ENCODE measurements at regions not wholly inside any gene's neighbourhood (a gene's known extent, or its start where the extent isn't known, plus 50 kb on each side); places are given as distances from the start of the nearest gene placed in this dataset.

- H3K36me3 ChIP-seq = no peaks in the 10 kb centered on the region
- H3K9me3 ChIP-seq = no peaks in the 10 kb centered on the region
- H3K4me3 ChIP-seq = no peak overlapping the region
- ATAC-seq = no peak
- intact Hi-C loops (cut with DNase I) = no loop called here
- no peaks in the 10 kb centered on the region for H3K4me1 ChIP-seq
- TF ChIP-seq, protein P1, sequence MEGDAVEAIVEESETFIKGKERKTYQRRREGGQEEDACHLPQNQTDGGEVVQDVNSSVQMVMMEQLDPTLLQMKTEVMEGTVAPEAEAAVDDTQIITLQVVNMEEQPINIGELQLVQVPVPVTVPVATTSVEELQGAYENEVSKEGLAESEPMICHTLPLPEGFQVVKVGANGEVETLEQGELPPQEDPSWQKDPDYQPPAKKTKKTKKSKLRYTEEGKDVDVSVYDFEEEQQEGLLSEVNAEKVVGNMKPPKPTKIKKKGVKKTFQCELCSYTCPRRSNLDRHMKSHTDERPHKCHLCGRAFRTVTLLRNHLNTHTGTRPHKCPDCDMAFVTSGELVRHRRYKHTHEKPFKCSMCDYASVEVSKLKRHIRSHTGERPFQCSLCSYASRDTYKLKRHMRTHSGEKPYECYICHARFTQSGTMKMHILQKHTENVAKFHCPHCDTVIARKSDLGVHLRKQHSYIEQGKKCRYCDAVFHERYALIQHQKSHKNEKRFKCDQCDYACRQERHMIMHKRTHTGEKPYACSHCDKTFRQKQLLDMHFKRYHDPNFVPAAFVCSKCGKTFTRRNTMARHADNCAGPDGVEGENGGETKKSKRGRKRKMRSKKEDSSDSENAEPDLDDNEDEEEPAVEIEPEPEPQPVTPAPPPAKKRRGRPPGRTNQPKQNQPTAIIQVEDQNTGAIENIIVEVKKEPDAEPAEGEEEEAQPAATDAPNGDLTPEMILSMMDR (IDR thresholded peaks at IDR 0.05) = no peak
- no peak for DNase-seq
- H3K27ac ChIP-seq = no peak overlapping the region
- no peaks in the 10 kb centered on the region for H3K27me3 ChIP-seq
Observed at GRCh38 chr3:161737171-161737570, 240.6 kb downstream of the OTOL1 start.

GRCh38 chr3:161740421-161740820 is 243.8 kb downstream of the OTOL1 start:
- no peaks in the 10 kb centered on the region for H3K27me3 ChIP-seq

DNA sequence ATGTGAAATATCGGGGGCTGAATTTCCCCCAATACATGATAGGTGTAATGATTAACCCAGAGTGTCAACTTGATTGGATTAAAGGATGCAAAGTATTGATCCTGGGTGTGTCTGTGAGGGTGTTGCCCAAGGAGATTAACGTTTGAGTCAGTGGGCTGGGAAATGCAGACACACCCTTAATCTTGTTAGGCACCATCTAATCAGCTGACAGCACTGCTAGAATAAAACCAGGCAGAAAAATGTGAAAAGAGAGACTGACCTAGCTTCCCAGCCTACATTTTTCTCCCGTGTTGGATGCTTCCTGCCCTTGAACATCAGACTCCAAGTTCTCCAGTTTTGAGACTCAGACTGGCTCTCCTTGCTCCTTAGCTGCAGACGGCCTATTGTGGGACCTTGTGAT is 247.8 kb downstream of the OTOL1 start:
- TF ChIP-seq, protein P1 (IDR thresholded peaks at IDR 0.05) = no peak
- no peak for ATAC-seq
- intact Hi-C loops (cut with DNase I) = no loop called here

More at GRCh38 chr3:161740421-161740820, 243.8 kb downstream of the OTOL1 start:
- TF ChIP-seq, protein P1 (IDR thresholded peaks at IDR 0.05) = no peak
- ATAC-seq (no peak), DNase-seq (no peak)
- no peaks in the 10 kb centered on the region for H3K4me1 ChIP-seq
- no peaks in the 10 kb centered on the region for H3K36me3 ChIP-seq
- H3K4me3 ChIP-seq = no peak overlapping the region
- no peak overlapping the region for H3K27ac ChIP-seq
- H3K9me3 ChIP-seq = no peaks in the 10 kb centered on the region
- intact Hi-C loops (cut with DNase I) = no loop called here

DNA sequence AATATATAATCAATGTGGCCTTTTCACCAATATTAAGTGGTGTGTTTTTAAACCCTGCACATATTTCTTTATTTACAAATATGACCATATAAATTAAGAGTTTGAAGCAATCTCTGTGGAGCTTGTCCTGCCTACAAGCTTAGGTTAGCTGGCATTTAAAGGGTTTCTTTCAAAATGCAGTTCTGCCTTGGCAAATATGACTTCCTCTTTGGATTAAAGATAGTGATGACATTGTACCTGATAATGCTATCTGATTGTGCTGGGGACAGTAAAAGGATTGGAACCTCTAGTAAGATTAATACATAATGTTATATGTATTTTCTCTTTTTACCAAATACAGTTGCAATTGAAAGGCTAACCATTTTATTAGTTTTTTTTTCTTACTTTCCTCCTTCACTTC is 249.1 kb downstream of the OTOL1 start:
- Histone ChIP-seq H3K4me1 (no peaks in the 10 kb centered on the region), H3K9me3 (no peaks in the 10 kb centered on the region), H3K36me3 (no peaks in the 10 kb centered on the region), H3K27me3 (no peaks in the 10 kb centered on the region), H3K4me3 (no peak overlapping the region), H3K27ac (no peak overlapping the region)
- TF ChIP-seq, protein P1 (IDR thresholded peaks at IDR 0.05) = no peak
- DNase-seq (no peak), ATAC-seq (no peak)
- intact Hi-C loops (cut with DNase I) = no loop called here

More for the DNA sequence above, 247.8 kb downstream of the OTOL1 start:
- DNase-seq = no peak
- Histone ChIP-seq H3K27ac (no peak overlapping the region), H3K9me3 (no peaks in the 10 kb centered on the region), H3K4me1 (no peaks in the 10 kb centered on the region), H3K27me3 (no peaks in the 10 kb centered on the region), H3K36me3 (no peaks in the 10 kb centered on the region), H3K4me3 (no peak overlapping the region)

DNA sequence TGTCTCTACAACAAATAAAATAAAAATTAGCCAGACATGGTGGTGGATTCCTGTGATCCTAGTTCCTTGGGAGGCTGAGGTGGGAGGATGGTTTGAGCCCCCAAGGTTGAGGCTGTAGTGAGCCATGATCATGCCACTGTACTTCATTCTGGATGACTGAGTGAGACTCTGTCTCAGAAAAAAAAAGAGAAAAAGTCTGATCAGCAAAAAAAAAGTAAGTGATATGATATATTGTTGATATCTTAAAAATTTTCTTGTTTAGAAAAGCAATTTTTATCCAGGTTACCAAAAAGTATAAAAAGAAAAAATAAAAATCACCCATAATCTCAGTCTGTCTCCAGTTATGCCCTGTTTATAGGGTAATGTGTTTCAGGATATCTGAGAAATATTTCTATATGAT is 251.4 kb downstream of the OTOL1 start:
- no peaks in the 10 kb centered on the region for H3K36me3 ChIP-seq
- no peak overlapping the region for H3K27ac ChIP-seq
- ATAC-seq (no peak), DNase-seq (no peak)
- no peaks in the 10 kb centered on the region for H3K9me3 ChIP-seq
- intact Hi-C loops (cut with DNase I) = no loop called here
- no peak overlapping the region for H3K4me3 ChIP-seq
- H3K4me1 ChIP-seq = no peaks in the 10 kb centered on the region
- no peaks in the 10 kb centered on the region for H3K27me3 ChIP-seq
- TF ChIP-seq, protein P1 (IDR thresholded peaks at IDR 0.05) = no peak

- ATAC-seq (no peak), DNase-seq (no peak)
- Histone ChIP-seq H3K27me3 (no peaks in the 10 kb centered on the region), H3K4me1 (no peaks in the 10 kb centered on the region), H3K9me3 (no peaks in the 10 kb centered on the region), H3K36me3 (no peaks in the 10 kb centered on the region), H3K4me3 (no peak overlapping the region), H3K27ac (no peak overlapping the region)
- intact Hi-C loops (cut with DNase I) = no loop called here
- TF ChIP-seq, protein P1 (IDR thresholded peaks at IDR 0.05) = no peak
Observed at GRCh38 chr3:161754420-161755053, 257.9 kb downstream of the OTOL1 start.

Data from upper lobe of right lung (tissue), 1 donor.